AG04449 (cell line): ENCODE measurements at regions not wholly inside any gene's neighbourhood (a gene's known extent, or its start where the extent isn't known, plus 50 kb on each side); places are given as distances from the start of the nearest gene placed in this dataset.

Experiments used
- CTCF ChIA-PET: fragments of 350-600 bp; formaldehyde crosslinking; extraction: SDS; loops from one replicate; lab custom pipeline; 2021; ENCODE audit warnings: antibody characterized with exemption; lab: Yijun Ruan, JAX
- POLR2A ChIA-PET: fragments of 400-600, 350-600 bp; formaldehyde crosslinking; extraction: SDS; loops from one replicate; lab custom pipeline; 2020; ENCODE audit warnings: antibody characterized with exemption, inconsistent platforms; lab: Yijun Ruan, JAX
- DNase-seq: peaks from one replicate; pipeline ENCODE4 v3.0.0-alpha.2; 2010; ENCODE audit warnings: low read depth, low spot score
- H3K4me3 ChIP-seq: 2 replicates; pipeline ENCODE4 v1.5.1; 2011; ENCODE audit warnings: low read depth, mild to moderate bottlenecking, control low read depth, low read length
- TF ChIP-seq, protein P1 (sequence below): IDR thresholded peaks from one replicate; pipeline ENCODE4 v1.5.1; 2011; ENCODE audit warnings: mild to moderate bottlenecking, moderate library complexity, low read length, control low read depth, inconsistent platforms; ENCODE audit not compliant: insufficient read depth; ENCODE audit errors: missing control alignments

DNA sequence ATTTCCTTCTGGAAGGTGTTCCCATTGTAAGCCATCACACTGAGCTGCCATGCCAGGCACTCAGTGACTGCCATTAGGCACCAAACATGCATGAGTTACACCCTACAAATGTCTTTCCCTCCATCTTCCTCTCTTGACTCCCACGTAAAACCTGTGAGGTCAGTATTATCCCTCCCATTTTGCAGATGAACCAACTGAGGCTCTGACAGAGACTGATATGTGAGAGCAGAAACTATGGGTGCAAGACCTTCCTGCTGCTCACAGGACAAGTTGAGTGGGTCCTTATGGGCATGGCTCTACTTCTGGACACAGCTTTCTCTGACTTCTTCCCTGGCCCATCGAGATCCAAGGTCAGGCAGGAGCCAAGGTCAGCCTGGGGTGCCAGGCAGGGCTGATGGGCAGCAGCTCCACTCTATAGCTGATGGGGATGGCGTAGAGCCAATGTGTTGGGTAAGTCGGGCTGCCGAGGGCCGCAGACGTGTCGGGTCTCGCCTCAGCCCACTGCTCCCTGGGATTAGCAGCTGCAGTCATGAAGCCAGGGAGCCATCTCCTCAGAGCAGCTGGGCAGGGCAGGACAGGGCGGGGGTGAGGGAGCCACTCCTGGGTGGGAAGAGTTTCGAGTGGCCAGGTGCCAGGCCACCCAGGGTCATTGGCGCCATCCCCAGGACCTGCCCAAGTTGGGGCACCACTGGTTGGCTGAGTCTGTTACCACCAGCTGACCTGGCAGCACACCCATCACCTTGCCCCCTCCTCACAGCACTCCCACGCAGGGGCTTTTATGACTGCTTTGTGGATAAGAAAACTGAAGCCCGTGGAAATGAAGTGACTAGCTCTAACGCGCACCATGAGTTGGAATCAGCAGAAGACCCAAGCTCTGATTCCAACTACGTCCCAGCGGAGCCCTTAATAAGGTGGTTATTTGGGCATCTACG is 117.8 kb upstream of the ZMIZ1 start:
- POLR2A ChIA-PET: no interaction called here
- no peak overlapping the region for H3K4me3 ChIP-seq
- TF ChIP-seq, protein P1, sequence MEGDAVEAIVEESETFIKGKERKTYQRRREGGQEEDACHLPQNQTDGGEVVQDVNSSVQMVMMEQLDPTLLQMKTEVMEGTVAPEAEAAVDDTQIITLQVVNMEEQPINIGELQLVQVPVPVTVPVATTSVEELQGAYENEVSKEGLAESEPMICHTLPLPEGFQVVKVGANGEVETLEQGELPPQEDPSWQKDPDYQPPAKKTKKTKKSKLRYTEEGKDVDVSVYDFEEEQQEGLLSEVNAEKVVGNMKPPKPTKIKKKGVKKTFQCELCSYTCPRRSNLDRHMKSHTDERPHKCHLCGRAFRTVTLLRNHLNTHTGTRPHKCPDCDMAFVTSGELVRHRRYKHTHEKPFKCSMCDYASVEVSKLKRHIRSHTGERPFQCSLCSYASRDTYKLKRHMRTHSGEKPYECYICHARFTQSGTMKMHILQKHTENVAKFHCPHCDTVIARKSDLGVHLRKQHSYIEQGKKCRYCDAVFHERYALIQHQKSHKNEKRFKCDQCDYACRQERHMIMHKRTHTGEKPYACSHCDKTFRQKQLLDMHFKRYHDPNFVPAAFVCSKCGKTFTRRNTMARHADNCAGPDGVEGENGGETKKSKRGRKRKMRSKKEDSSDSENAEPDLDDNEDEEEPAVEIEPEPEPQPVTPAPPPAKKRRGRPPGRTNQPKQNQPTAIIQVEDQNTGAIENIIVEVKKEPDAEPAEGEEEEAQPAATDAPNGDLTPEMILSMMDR: no peak
- DNase-seq: no peak
- CTCF ChIA-PET: no interaction called here

DNA sequence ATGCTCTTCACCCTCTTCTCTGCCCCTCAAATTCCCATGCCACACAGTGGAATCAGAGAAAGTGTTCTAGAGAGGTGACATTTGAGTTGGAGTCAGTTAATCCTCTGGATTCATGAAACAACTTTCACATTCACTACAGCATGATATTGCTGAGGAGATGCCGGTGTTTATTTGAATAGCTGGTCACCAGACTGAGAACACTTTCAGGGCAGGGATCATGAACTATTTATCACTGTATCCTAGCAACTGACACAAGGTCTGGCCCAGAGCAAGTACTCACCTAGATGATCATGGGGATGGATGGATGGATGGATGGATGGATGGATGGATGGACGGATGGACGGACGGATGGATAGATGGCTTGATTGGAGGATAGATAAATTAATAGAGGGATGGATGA is 116.7 kb upstream of the ZMIZ1 start:
- ChIA-PET CTCF (interaction anchor here (1.2 to 1.6 kb wide), 2 partner anchors 9 to 22 kb away, joined by 3 to 4 read pairs; no protein-coding TSS in a partner anchor), POLR2A (no interaction called here)
- no peak overlapping the region for H3K4me3 ChIP-seq
- no peak for DNase-seq
- TF ChIP-seq, protein P1: no peak

DNA sequence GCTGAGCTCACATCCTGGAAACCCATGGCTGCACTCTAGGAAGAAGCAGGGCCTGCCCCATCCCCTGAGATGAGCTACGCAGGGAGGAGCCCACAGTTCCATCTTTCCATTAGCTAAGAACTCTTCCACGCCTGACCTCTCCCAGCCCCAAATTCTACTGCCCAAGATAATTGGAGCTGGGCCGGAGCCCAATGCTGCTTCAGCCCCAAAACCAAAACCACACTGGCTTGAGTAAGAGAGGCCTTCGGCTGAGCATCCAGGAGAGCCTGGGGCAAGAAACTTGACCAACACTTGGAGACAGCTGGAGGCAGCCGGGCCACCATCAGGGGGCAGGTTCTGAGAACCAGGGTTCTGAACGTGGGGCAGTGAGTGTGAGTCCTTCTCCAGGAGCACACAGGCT is 116.1 kb upstream of the ZMIZ1 start:
- TF ChIP-seq, protein P1: no peak
- no peak for DNase-seq
- ChIA-PET CTCF (interaction anchor here (0.6 to 1.6 kb wide), 5 partner anchors 9 to 905 kb away, joined by 3 to 4 read pairs (median 3); no protein-coding TSS in a partner anchor), POLR2A (interaction anchor here (1.2 kb wide), 1 partner anchor 10 kb away, joined by 3 read pairs; no protein-coding TSS in a partner anchor)
- no peak overlapping the region for H3K4me3 ChIP-seq

DNA sequence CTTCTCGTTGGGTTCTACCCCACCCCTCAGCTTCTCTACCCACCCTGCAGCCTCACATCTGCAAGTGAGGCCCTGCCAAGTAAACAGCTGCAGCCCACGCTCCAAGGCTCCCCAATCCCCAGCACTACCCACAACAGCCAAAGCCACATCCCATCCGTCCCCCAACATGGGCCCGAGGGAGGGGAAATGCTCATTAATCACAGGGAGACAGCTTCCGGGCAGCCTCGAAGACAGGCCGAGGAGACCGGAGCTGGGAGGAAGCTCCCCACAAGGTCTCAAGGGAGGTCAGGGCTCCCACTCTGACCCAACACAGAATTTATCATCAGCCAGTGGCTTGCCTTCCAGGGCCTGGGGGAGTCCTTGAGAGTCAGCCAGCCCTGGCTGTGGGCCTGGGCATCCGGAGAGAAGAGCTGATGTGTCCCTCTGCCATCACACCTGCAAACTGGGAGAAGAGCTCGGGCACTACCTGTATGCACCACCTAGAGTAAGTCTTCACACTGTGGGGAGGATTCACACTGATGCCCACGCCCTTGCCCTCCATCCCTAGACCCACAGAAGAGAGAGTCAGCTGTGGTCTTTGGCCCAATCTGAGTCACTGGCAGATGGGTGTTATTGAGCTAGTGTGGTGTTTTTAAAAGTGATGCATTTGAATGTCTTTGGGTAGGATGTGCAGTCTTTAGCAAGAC is 115.5 kb upstream of the ZMIZ1 start:
- ChIA-PET POLR2A (interaction anchor here (1.2 kb wide), 1 partner anchor 10 kb away, joined by 3 read pairs; no protein-coding TSS in a partner anchor), CTCF (interaction anchor here (0.6 to 1.6 kb wide), 6 partner anchors 8 to 906 kb away, joined by 3 to 4 read pairs (median 3); no protein-coding TSS in a partner anchor)
- TF ChIP-seq, protein P1: no peak
- no peak overlapping the region for H3K4me3 ChIP-seq
- DNase-seq: no peak

DNA sequence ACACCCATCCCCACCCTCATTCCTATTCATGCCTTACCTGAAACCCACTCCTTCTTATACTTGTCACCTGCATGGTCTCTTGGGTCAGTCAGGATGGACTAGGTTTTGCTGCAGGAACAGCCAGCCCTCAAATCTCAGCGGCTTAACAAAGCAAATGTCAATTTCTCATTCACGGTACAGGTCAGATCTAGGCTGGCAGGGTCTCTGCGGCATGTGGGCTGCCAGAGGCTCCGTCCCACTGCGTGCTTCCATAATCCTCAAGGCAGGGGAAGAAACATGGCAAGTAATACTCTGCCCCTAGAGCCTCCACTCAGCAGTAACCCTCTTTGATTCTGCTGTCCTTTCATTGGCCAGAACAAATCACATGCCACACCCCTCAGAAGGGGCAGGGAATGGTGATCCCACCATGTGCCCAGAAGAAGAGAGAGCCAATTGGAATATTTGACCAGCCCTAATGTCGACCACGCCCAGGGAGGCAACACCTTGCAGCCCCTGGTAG is 114.9 kb upstream of the ZMIZ1 start:
- no peak overlapping the region for H3K4me3 ChIP-seq
- TF ChIP-seq, protein P1: no peak
- POLR2A ChIA-PET: interaction anchor here (1.2 kb wide), 1 partner anchor 9 kb away, joined by 3 read pairs; no protein-coding TSS in a partner anchor
- CTCF ChIA-PET: interaction anchor here (1.1 kb wide), 1 partner anchor 242 kb away, joined by 4 read pairs; no protein-coding TSS in a partner anchor
- DNase-seq: no peak

DNA sequence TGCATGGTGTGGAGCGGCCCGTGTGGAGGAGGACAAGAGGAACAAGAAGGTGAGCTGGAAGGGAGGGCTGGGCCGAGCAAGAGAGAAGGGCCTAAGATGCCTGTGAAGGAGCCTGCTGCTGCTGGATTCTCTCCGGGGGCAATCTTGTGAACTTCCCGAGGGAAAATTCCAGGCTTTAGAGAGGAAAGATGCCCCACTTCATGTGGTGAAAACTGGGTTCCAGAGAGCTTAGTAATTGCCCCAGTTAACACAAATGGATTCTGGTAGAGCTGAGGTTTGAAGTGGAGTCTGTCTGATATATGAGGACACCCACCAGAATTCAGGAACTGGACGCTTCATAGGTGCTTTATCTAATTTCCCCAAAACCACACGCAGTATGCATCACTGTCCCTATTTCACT is 114.1 kb upstream of the ZMIZ1 start:
- no peak for DNase-seq
- POLR2A ChIA-PET: no interaction called here
- TF ChIP-seq, protein P1: no peak
- CTCF ChIA-PET: interaction anchor here (1.0 kb wide), 2 partner anchors 9 to 907 kb away, joined by 3 to 5 read pairs; no protein-coding TSS in a partner anchor
- H3K4me3 ChIP-seq: no peak overlapping the region
